Kidney (tissue), 13 donors: ENCODE measurements at regions not wholly inside any gene's neighbourhood (a gene's known extent, or its start where the extent isn't known, plus 50 kb on each side); places are given as distances from the start of the nearest gene placed in this dataset.

ENCODE experiments used
- DNase-seq, 5 donors: peaks; one replicate each; pipeline ENCODE4 v3.0.0-alpha.2; 2013 to 2020
- FAIRE-seq: peaks from 2 replicates; lab custom pipeline; 2012; peaks lifted over from hg19 to GRCh38; lab: Jason Lieb, UNC
- H3K27ac ChIP-seq, 2 donors: one replicate each; pipeline ENCODE4 v1.7.0; 2013; ENCODE audit warnings: low read depth in 2 of 2, low read length in 2 of 2, inconsistent platforms in 1 of 2
- H3K27me3 ChIP-seq: one replicate; pipeline ENCODE4 v1.7.1; 2013; ENCODE audit warnings: low read length, inconsistent platforms; ENCODE audit not compliant: control insufficient read depth, insufficient read depth
- H3K36me3 ChIP-seq, 3 donors: one replicate each; pipeline versions ENCODE4 v1.7.0 to v1.7.1; 2013; ENCODE audit warnings: low read length in 3 of 3, control low read depth in 1 of 3, inconsistent platforms in 1 of 3; ENCODE audit not compliant: insufficient read depth in 3 of 3, control insufficient read depth in 2 of 3
- H3K4me1 ChIP-seq, 3 donors: one replicate each; pipeline versions ENCODE4 v1.7.0 to v1.7.1; 2013; ENCODE audit warnings: low read length in 3 of 3, inconsistent platforms in 1 of 3, low read depth in 1 of 3; ENCODE audit not compliant: control insufficient read depth in 2 of 3, insufficient read depth in 2 of 3
- H3K4me3 ChIP-seq, 3 donors: one replicate each; pipeline versions ENCODE4 v1.7.0 to v1.8.1; 2013; ENCODE audit warnings: low read length in 3 of 3, control low read depth in 1 of 3, inconsistent platforms in 1 of 3
- H3K9ac ChIP-seq, 3 donors: one replicate each; pipeline versions ENCODE4 v1.7.0 to v1.7.1; 2013; ENCODE audit warnings: low read length in 3 of 3, control low read depth in 1 of 3, inconsistent platforms in 1 of 3
- H3K9me3 ChIP-seq, 3 donors: one replicate each; pipeline versions ENCODE4 v1.7.0 to v1.7.1; 2013; ENCODE audit warnings: low read length in 3 of 3, control low read depth in 1 of 3, inconsistent platforms in 1 of 3; ENCODE audit not compliant: control insufficient read depth in 2 of 3, insufficient read depth in 1 of 3
- intact Hi-C: fragments of 100-400 bp; cut with DNase I; formaldehyde crosslinking; loops from one replicate; pipeline ENCODE4 v1.11.1; 2022
- TF ChIP-seq, protein P1 (sequence below): IDR thresholded peaks from 3 replicates; pipeline ENCODE4 v1.5.1; 2012; ENCODE audit warnings: mild to moderate bottlenecking, moderate library complexity, borderline replicate concordance; ENCODE audit not compliant: insufficient read depth; ENCODE audit errors: extremely low read depth
- donor health status: control.
- donor health status: control.
- donor health status: control.
- donor health status: control.
- donor health status: control.
- donor health status: DM: yes; HTN: yes; CAD: no.
- donor health status: Normal renal cell carcinoma (clear cell type).

DNA sequence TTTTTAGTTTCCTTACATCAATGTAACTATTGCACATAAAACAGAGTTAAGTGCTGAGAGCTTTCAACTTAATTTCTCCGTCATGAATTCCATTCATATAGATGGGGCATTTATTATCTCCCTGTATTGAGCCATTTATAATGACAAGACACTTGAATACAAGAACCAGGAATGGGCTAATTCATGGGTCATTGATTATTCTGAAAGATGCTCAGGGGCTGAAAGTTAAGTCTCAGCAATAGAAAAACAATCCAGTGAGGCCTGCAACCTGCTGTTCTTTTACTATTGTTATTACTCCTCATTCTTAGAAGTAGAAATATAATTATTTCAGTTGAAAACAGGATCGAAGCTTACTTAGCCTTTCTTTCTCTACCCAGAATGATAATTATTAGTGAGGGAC is 307.7 kb downstream of the MMUT start:
- FAIRE-seq (no peak), DNase-seq (no peak)
- H3K27me3 ChIP-seq: no peaks in the 10 kb centered on the region
- no peaks in the 10 kb centered on the region for H3K36me3 ChIP-seq
- H3K4me3 ChIP-seq: no peak overlapping the region
- no peaks in the 10 kb centered on the region for H3K9me3 ChIP-seq
- intact Hi-C loops: no loop called here
- no peak overlapping the region for H3K9ac ChIP-seq
- H3K4me1 ChIP-seq: no peaks in the 10 kb centered on the region
- TF ChIP-seq, protein P1, sequence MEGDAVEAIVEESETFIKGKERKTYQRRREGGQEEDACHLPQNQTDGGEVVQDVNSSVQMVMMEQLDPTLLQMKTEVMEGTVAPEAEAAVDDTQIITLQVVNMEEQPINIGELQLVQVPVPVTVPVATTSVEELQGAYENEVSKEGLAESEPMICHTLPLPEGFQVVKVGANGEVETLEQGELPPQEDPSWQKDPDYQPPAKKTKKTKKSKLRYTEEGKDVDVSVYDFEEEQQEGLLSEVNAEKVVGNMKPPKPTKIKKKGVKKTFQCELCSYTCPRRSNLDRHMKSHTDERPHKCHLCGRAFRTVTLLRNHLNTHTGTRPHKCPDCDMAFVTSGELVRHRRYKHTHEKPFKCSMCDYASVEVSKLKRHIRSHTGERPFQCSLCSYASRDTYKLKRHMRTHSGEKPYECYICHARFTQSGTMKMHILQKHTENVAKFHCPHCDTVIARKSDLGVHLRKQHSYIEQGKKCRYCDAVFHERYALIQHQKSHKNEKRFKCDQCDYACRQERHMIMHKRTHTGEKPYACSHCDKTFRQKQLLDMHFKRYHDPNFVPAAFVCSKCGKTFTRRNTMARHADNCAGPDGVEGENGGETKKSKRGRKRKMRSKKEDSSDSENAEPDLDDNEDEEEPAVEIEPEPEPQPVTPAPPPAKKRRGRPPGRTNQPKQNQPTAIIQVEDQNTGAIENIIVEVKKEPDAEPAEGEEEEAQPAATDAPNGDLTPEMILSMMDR: no peak
- no peak overlapping the region for H3K27ac ChIP-seq

DNA sequence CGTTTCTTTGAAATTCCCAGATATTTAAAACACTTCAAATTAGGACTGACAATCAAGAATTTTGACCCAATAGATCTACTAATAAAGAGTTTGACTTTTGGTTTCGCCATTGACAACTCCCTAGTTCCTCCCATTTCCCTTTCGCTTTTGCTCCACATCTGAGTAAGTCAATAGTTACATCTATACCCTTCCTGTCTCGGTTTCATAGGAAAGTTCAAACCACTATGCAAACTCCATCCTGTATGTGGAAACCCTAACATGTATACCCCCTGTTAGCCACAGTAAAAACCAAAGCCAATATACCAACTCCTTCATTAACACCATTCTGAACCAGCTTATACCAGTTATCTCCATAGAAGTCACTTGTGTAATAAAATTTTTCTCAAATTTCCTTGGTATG is 311.1 kb downstream of the MMUT start:
- H3K36me3 ChIP-seq: no peaks in the 10 kb centered on the region
- H3K4me3 ChIP-seq: no peak overlapping the region
- TF ChIP-seq, protein P1: no peak
- intact Hi-C loops: no loop called here
- no peak overlapping the region for H3K27ac ChIP-seq
- no peaks in the 10 kb centered on the region for H3K27me3 ChIP-seq
- DNase-seq: no peak
- no peaks in the 10 kb centered on the region for H3K9me3 ChIP-seq
- no peak for FAIRE-seq
- no peaks in the 10 kb centered on the region for H3K4me1 ChIP-seq
- no peak overlapping the region for H3K9ac ChIP-seq

DNA sequence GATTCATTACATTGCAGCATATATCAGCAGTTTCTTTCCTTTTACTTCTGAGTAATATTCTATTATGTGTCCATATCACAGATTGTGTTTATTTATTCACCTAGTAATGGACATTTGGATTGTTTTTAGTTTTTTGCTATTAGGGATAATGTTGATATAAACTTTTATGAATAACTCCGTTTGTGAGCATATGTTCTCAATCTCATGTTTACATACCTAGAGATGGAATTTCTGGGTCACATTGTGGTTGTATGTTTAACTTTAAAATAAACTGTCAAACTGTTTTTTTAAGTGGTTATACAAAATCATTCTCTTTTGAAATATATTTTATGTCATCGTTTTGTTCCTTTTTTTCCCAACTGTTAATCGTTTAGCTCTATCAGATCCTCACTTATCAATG is 311.6 kb downstream of the MMUT start:
- H3K36me3 ChIP-seq: no peaks in the 10 kb centered on the region
- TF ChIP-seq, protein P1: no peak
- no peak for FAIRE-seq
- DNase-seq: no peak
- H3K9ac ChIP-seq: no peak overlapping the region
- no peaks in the 10 kb centered on the region for H3K9me3 ChIP-seq
- H3K4me1 ChIP-seq: no peaks in the 10 kb centered on the region
- no peak overlapping the region for H3K27ac ChIP-seq
- H3K4me3 ChIP-seq: no peak overlapping the region
- no peaks in the 10 kb centered on the region for H3K27me3 ChIP-seq
- intact Hi-C loops: no loop called here

DNA sequence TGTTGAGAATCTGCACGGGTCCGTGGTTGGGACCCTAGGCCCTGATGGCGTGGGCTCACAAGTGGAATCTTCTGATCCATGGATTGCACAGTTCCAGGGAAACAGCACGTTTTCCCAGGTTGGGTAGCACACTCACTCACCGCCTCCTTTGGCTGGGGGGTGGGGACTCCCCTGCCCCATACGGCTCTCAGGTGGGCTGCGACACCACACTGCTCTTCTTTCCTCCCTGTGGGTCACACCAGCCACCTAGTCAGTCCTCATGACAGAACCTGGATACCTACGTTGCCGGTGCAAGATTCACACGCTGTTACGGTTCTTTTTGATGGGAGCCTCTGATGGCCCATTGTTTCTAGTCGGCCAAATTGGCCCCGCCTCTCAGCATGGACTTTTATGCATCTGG is 312.0 kb downstream of the MMUT start:
- Histone ChIP-seq H3K4me3 (no peak overlapping the region), H3K4me1 (no peaks in the 10 kb centered on the region), H3K36me3 (no peaks in the 10 kb centered on the region), H3K27ac (no peak overlapping the region), H3K9me3 (peaks cover 0 to 2% (median 0%) of the 10 kb centered on the region in 3 donors), H3K9ac (no peak overlapping the region), H3K27me3 (no peaks in the 10 kb centered on the region)
- DNase-seq: no peak
- TF ChIP-seq, protein P1: no peak
- no peak for FAIRE-seq
- intact Hi-C loops: no loop called here
